ENCODE measurements at regions not wholly inside any gene's neighbourhood (a gene's known extent, or its start where the extent isn't known, plus 50 kb on each side); places are given as distances from the start of the nearest gene placed in this dataset.

DNA sequence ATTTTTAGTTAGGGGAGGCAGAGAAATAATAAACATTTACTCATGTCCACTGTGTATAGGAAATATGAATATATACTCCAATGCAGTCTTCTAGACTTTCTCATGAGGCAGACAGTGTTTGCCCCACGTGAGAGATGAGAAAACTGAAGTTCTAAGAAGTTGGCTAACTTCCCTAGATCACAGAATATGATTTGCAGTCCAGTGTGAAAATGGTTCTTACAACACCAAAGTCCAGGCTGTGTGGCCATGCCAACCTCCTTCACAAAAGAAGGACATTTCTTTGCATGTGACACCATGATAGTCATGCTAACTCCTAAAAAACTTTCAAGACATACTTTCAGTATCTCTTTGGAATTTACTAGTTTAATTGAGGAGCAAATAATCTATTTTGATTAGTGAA is 143.7 kb downstream of the IRS1 start (continued):
- 0 out of 2 replicates have a peak, but pooled peaks have one; percentile 56 for TF ChIP-seq HMGXB3 (CRISPR knock-in tag; IDR thresholded peaks at IDR 0.05; ENCODE audit: borderline replicate concordance)
- TF ChIP-seq NR2F6 (IDR thresholded peaks at IDR 0.05) = no peak
- TF ChIP-seq NR2F6 (CRISPR knock-in tag; IDR thresholded peaks at IDR 0.05) = no peak
- no peak for TF ChIP-seq ATF3 (CRISPR knock-in tag; IDR thresholded peaks at IDR 0.05)
- TF ChIP-seq MLLT10 (CRISPR knock-in tag; IDR thresholded peaks at IDR 0.05) = no peak
- no peak for TF ChIP-seq ZNF777 (CRISPR knock-in tag; IDR thresholded peaks at IDR 0.05)
- TF ChIP-seq, protein P1, sequence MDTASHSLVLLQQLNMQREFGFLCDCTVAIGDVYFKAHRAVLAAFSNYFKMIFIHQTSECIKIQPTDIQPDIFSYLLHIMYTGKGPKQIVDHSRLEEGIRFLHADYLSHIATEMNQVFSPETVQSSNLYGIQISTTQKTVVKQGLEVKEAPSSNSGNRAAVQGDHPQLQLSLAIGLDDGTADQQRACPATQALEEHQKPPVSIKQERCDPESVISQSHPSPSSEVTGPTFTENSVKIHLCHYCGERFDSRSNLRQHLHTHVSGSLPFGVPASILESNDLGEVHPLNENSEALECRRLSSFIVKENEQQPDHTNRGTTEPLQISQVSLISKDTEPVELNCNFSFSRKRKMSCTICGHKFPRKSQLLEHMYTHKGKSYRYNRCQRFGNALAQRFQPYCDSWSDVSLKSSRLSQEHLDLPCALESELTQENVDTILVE (CRISPR knock-in tag; IDR thresholded peaks at IDR 0.05) = no peak
- TF ChIP-seq JDP2 (CRISPR knock-in tag; IDR thresholded peaks at IDR 0.05; ENCODE audit: borderline replicate concordance) = no peak
- TF ChIP-seq ZSCAN12 (CRISPR knock-in tag; IDR thresholded peaks at IDR 0.05) = no peak
- no peak for TF ChIP-seq ZNF768 (CRISPR knock-in tag; IDR thresholded peaks at IDR 0.05)
- no peak for TF ChIP-seq AHR (CRISPR knock-in tag; IDR thresholded peaks at IDR 0.05)
- no peak for TF ChIP-seq EP300 (IDR thresholded peaks at IDR 0.05; ENCODE audit: low read depth in 2 of 2, low read length in 2 of 2)
- no peak for TF ChIP-seq EP300 (CRISPR knock-in tag; IDR thresholded peaks at IDR 0.05; ENCODE audit: borderline replicate concordance)
- TF ChIP-seq ISX (CRISPR knock-in tag; conservative IDR thresholded peaks at IDR 0.05) = no peak
- no peak for TF ChIP-seq SP1 (IDR thresholded peaks at IDR 0.05)
- no peak for TF ChIP-seq SP1 (CRISPR knock-in tag; IDR thresholded peaks at IDR 0.05)
- no peak for TF ChIP-seq HIVEP1 (CRISPR knock-in tag; IDR thresholded peaks at IDR 0.05)
- TF ChIP-seq ZFP37 (CRISPR knock-in tag; IDR thresholded peaks at IDR 0.05; ENCODE audit: borderline replicate concordance) = no peak
- TF ChIP-seq AGO2 (optimal IDR thresholded peaks at IDR 0.05; ENCODE audit: low read depth, low read length) = no peak
- TF ChIP-seq ZNF784 (CRISPR knock-in tag; IDR thresholded peaks at IDR 0.05; ENCODE audit: borderline replicate concordance) = no peak
- no peak for TF ChIP-seq AKAP8 (CRISPR knock-in tag; IDR thresholded peaks at IDR 0.05)
- no peak for TF ChIP-seq ZNF280D (CRISPR knock-in tag; IDR thresholded peaks at IDR 0.05)
- 0 out of 2 replicates have a peak, but pooled peaks have one; percentile 32 for TF ChIP-seq ZNF644 (CRISPR knock-in tag; IDR thresholded peaks at IDR 0.05; ENCODE audit: low read depth)
- TF ChIP-seq RBM39 (IDR thresholded peaks at IDR 0.05; ENCODE audit: low read depth, low read length, poor library complexity, severe bottlenecking) = no peak
